Endodermal cell (in vitro differentiated cells): ENCODE measurements at regions not wholly inside any gene's neighbourhood (a gene's known extent, or its start where the extent isn't known, plus 50 kb on each side); places are given as distances from the start of the nearest gene placed in this dataset.

Source experiments
- DNase-seq: peaks from one replicate; pipeline ENCODE4 v3.0.0-alpha.2; 2017
- H3K27ac ChIP-seq: 2 replicates; pipeline ENCODE4 v1.5.1; 2013; ENCODE audit warnings: mild to moderate bottlenecking, low read depth, low read length, moderate library complexity
- H3K27me3 ChIP-seq: 2 replicates; pipeline ENCODE4 v1.6.1; 2013; ENCODE audit warnings: mild to moderate bottlenecking, low read length, moderate library complexity; ENCODE audit not compliant: insufficient read depth, control insufficient read depth, poor library complexity, severe bottlenecking
- H3K36me3 ChIP-seq: 2 replicates; pipeline ENCODE4 v1.7.0; 2013; ENCODE audit warnings: mild to moderate bottlenecking, low read length, moderate library complexity; ENCODE audit not compliant: control insufficient read depth, insufficient read depth
- H3K4me1 ChIP-seq: one replicate; pipeline ENCODE4 v1.7.0; 2013; ENCODE audit warnings: low read length; ENCODE audit not compliant: control insufficient read depth, insufficient read depth
- H3K4me3 ChIP-seq: 2 replicates; pipeline ENCODE4 v1.5.1; 2013; ENCODE audit warnings: mild to moderate bottlenecking, low read length, moderate library complexity
- H3K9ac ChIP-seq: 2 replicates; pipeline ENCODE4 v1.6.1; 2013; ENCODE audit warnings: mild to moderate bottlenecking, low read length, moderate library complexity; ENCODE audit not compliant: poor library complexity, severe bottlenecking; ENCODE audit errors: extremely low read depth
- H3K9me3 ChIP-seq: 2 replicates; pipeline ENCODE4 v1.6.1; 2013; ENCODE audit warnings: mild to moderate bottlenecking, low read length, moderate library complexity; ENCODE audit not compliant: control insufficient read depth
- H3K27ac Mint-ChIP-seq: 2 replicates; pipeline ENCODE4 v1.8.0; 2020; ENCODE audit warnings: mixed read lengths
- H3K27me3 Mint-ChIP-seq: 2 replicates; pipeline ENCODE4 v1.8.0; 2021; ENCODE audit warnings: mild to moderate bottlenecking, mixed read lengths; ENCODE audit not compliant: insufficient read depth
- H3K36me3 Mint-ChIP-seq: 2 replicates; pipeline ENCODE4 v1.8.0; 2020; ENCODE audit warnings: low read depth, mixed read lengths
- H3K4me1 Mint-ChIP-seq: 2 replicates; pipeline ENCODE4 v1.8.0; 2020; ENCODE audit warnings: mixed read lengths
- H3K4me3 Mint-ChIP-seq: 2 replicates; pipeline ENCODE4 v1.8.0; 2020; ENCODE audit warnings: mild to moderate bottlenecking, moderate library complexity, mixed read lengths
- H3K9me3 Mint-ChIP-seq: 2 replicates; pipeline ENCODE4 v1.8.0; 2020; ENCODE audit warnings: mild to moderate bottlenecking, mixed read lengths
- CTCF ChIP-seq: fragments of 200-600 bp; sonication (generic); conservative IDR thresholded peaks from 2 replicates; pipeline ENCODE4 v1.5.0; 2021; ENCODE audit warnings: antibody characterized with exemption, mild to moderate bottlenecking
- WGBS, 2 experiments: methylation state at CpG; one replicate each; pipeline versions ENCODE4 v1.1.5 to v1.1.7; 2013; ENCODE audit warnings: missing lambda C conversion rate in 2 of 2, mixed read lengths in 1 of 2; ENCODE audit not compliant: insufficient coverage in 1 of 2, insufficient read length in 1 of 2; 5-methylcytosine and 5-hydroxymethylcytosine counted together

- H3K27ac Mint-ChIP-seq: no peak overlapping the region
- WGBS, 2 experiments: 94 to 100% methylated on average over 5 to 6 of the region's 6 CpGs
- H3K9me3 Mint-ChIP-seq: no peaks in the 10 kb centered on the region
- H3K36me3 Mint-ChIP-seq: no peaks in the 10 kb centered on the region
- H3K27ac ChIP-seq: no peak overlapping the region
- H3K4me3 ChIP-seq: no peak overlapping the region
- H3K36me3 ChIP-seq: no peaks in the 10 kb centered on the region
- H3K9ac ChIP-seq: no peak overlapping the region
- no peak overlapping the region for H3K4me3 Mint-ChIP-seq
- DNase-seq: no peak
- peaks cover 13% of the 10 kb centered on the region for H3K4me1 Mint-ChIP-seq
- no peak for TF ChIP-seq CTCF
- no peaks in the 10 kb centered on the region for H3K4me1 ChIP-seq
- no peaks in the 10 kb centered on the region for H3K27me3 Mint-ChIP-seq
- no peaks in the 10 kb centered on the region for H3K9me3 ChIP-seq
- no peaks in the 10 kb centered on the region for H3K27me3 ChIP-seq
Observed at GRCh38 chr4:25569716-25570115, 85.9 kb upstream of the SLC34A2 start.

GRCh38 chr4:25575611-25576010 is 80.0 kb upstream of the SLC34A2 start:
- no peak for TF ChIP-seq CTCF
- Histone ChIP-seq H3K4me1 (peaks cover 7% of the 10 kb centered on the region), H3K9me3 (no peaks in the 10 kb centered on the region), H3K4me3 (no peak overlapping the region), H3K27me3 (no peaks in the 10 kb centered on the region), H3K9ac (no peak overlapping the region), H3K36me3 (no peaks in the 10 kb centered on the region), H3K27ac (no peak overlapping the region)
- Mint-ChIP-seq H3K4me1 (peaks cover 26% of the 10 kb centered on the region), H3K27me3 (no peaks in the 10 kb centered on the region), H3K4me3 (no peak overlapping the region), H3K27ac (no peak overlapping the region), H3K9me3 (no peaks in the 10 kb centered on the region), H3K36me3 (no peaks in the 10 kb centered on the region)
- DNase-seq: no peak
- 82 to 91% methylated on average over 2 of the region's 2 CpGs for WGBS, 2 experiments

- H3K9me3 ChIP-seq: no peaks in the 10 kb centered on the region
- TF ChIP-seq CTCF: no peak
- H3K27ac Mint-ChIP-seq: no peak overlapping the region
- H3K9ac ChIP-seq: no peak overlapping the region
- H3K36me3 Mint-ChIP-seq: no peaks in the 10 kb centered on the region
- no peaks in the 10 kb centered on the region for H3K27me3 ChIP-seq
- no peaks in the 10 kb centered on the region for H3K27me3 Mint-ChIP-seq
- 50% methylated on average over 1 of the region's 2 CpGs; no CpG with 5 or more reads in 1 of the 2 experiments for WGBS, 2 experiments
- H3K4me1 ChIP-seq: peaks cover 9% of the 10 kb centered on the region
- H3K9me3 Mint-ChIP-seq: no peaks in the 10 kb centered on the region
- H3K4me3 Mint-ChIP-seq: no peak overlapping the region
- H3K27ac ChIP-seq: peak overlapping the region; percentile 83
- no peak overlapping the region for H3K4me3 ChIP-seq
- no peaks in the 10 kb centered on the region for H3K36me3 ChIP-seq
- no peak for DNase-seq
- H3K4me1 Mint-ChIP-seq: peaks cover 36% of the 10 kb centered on the region
Observed at GRCh38 chr4:25578432-25578831, 77.2 kb upstream of the SLC34A2 start.
